Testis (tissue), 2 donors: ENCODE measurements at regions not wholly inside any gene's neighbourhood (a gene's known extent, or its start where the extent isn't known, plus 50 kb on each side); places are given as distances from the start of the nearest gene placed in this dataset.

Experiments used
- CTCF ChIP-seq, 3 experiments: fragments of 450-650 bp in 2 of 3; fragments of 200-600 bp in 1 of 3; sonication (generic) in 1 of 3; IDR thresholded peaks; one replicate each; pipeline ENCODE4 v1.5.1; 2016 to 2019; ENCODE audit warnings: antibody characterized with exemption in 3 of 3, mild to moderate bottlenecking in 2 of 3, moderate library complexity in 1 of 3
- POLR2A ChIP-seq: fragments of 450-650 bp; IDR thresholded peaks from one replicate; pipeline ENCODE4 v1.6.1; 2017; ENCODE audit warnings: antibody characterized with exemption, mild to moderate bottlenecking, moderate library complexity

- TF ChIP-seq CTCF (IDR thresholded peaks at IDR 0.05) (no peak), POLR2A (no peak)
These were observed 825.8 kb downstream of the SOCS6 start for GRCh38 chr18:71114550-71115210.
